ENCODE measurements at regions not wholly inside any gene's neighbourhood (a gene's known extent, or its start where the extent isn't known, plus 50 kb on each side); places are given as distances from the start of the nearest gene placed in this dataset.

DNA sequence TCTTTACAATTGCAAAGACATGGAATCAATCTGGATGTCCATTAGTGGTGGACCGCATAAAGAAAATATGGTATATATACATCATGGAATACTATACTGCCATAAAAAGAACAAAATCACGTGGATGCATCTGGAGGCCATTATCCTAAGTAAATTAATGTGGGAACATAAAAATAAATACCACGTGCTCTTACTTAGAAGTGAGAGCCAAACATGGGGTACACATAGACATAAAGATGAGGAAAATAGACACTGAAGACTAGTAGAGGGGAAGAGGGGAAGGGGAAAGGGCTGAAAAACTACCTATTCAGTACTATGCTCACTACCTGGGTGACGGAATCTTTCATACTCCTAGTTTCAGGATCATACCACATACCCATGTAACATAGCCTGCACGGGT lies 179.3 kb upstream of the TECRL start:
- ChIA-PET RAD21 (ENCODE audit: low non-redundant PET in 1 of 2, low total read pairs in 2 of 2, uncharacterized antibody in 2 of 2, unreplicated experiment in 2 of 2) (no interaction called here), CTCF (no interaction called here), POLR2A (no interaction called here)
- H3K9me2 ChIP-seq (ENCODE audit: insufficient read depth), result no peaks in the 10 kb centered on the region
- no peak overlapping the region for H3K9ac ChIP-seq (ENCODE audit: low read length)
- no peaks in the 10 kb centered on the region; a peak in 2 of 4 replicates for H3K9me3 ChIP-seq (ENCODE audit: control insufficient read depth in 1 of 2, insufficient read depth in 1 of 2, low read depth in 1 of 2, low read length in 2 of 2)
- ATAC-seq (no peak), DNase-seq (ENCODE audit: low read depth, low spot score) (no peak)
- H2AFZ ChIP-seq (ENCODE audit: low read depth, low read length, poor library complexity, severe bottlenecking), result no peak overlapping the region
- H3K4me1 ChIP-seq (ENCODE audit: control insufficient read depth in 1 of 2, insufficient read depth in 2 of 2, low read length in 2 of 2), result no peaks in the 10 kb centered on the region
- no peaks in the 10 kb centered on the region for H4K20me1 ChIP-seq (ENCODE audit: insufficient read depth)
- H3K4me2 ChIP-seq (ENCODE audit: low read length), result no peak overlapping the region
- no peak overlapping the region for H3K4me3 ChIP-seq (replicated peaks in 1 of 2; ENCODE audit: low read depth in 1 of 2, low read length in 2 of 2)
- H3K27me3 ChIP-seq (ENCODE audit: insufficient read depth, low read length), result no peaks in the 10 kb centered on the region
- intact Hi-C loops (cut with micrococcal nuclease), result no loop called here
- no peaks in the 10 kb centered on the region for H3K79me2 ChIP-seq (ENCODE audit: insufficient read depth, low read length)
- no peaks in the 10 kb centered on the region for H3K36me3 ChIP-seq (ENCODE audit: control insufficient read depth in 1 of 2, insufficient read depth in 2 of 2, low read length in 2 of 2)
- TF ChIP-seq SRF (IDR thresholded peaks at IDR 0.05; ENCODE audit: low read depth) (no peak), YY1 (IDR thresholded peaks at IDR 0.05; ENCODE audit: extremely low read depth, insufficient replicate concordance, low read depth, low read length) (no peak), EZH2phosphoT487 (IDR thresholded peaks at IDR 0.05; ENCODE audit: borderline replicate concordance) (no peak), TCF7L2 (IDR thresholded peaks at IDR 0.05; ENCODE audit: borderline replicate concordance, extremely low read depth, insufficient read depth, insufficient read length) (no peak), POLR2A (IDR thresholded peaks at IDR 0.05; ENCODE audit: borderline replicate concordance, extremely low read depth, insufficient read depth, insufficient read length) (no peak)
- H3K27ac ChIP-seq (ENCODE audit: low read depth, low read length), result no peak overlapping the region
- BruUV-seq (replicated peaks), result no TSS peak

DNA sequence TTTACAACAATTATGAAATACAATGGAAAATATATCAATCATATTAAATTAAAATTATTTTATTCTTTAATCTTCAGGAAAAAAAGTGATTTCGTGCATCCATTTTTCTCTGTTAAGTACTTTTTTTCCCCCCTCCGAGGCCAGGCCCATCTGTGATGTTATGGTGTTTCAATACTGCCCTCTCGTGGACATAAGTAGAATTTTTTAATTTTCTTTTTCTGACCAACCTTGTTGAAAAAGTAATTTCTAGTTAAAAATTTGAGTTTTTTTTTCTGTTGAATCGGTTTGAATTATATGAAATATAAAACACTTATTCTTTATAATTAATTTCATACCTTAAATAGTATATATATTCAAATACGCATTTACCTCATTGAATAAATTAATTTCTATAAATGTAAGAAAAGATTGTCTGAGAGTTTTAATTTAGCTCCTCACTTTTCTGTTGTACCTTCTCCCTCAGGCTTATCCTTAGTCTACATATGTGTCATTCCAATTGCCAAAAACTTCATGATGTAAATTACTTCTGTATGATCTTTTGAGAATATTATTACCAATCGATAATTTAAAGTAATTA lies 175.8 kb upstream of the TECRL start:
- ChIA-PET POLR2A (no interaction called here), CTCF (no interaction called here), RAD21 (ENCODE audit: low non-redundant PET in 1 of 2, low total read pairs in 2 of 2, uncharacterized antibody in 2 of 2, unreplicated experiment in 2 of 2) (no interaction called here)
- Histone ChIP-seq H3K27ac (ENCODE audit: low read depth, low read length) (no peak overlapping the region), H3K4me2 (ENCODE audit: low read length) (no peak overlapping the region), H3K27me3 (ENCODE audit: insufficient read depth, low read length) (no peaks in the 10 kb centered on the region), H3K9me2 (ENCODE audit: insufficient read depth) (no peaks in the 10 kb centered on the region), H3K9ac (ENCODE audit: low read length) (no peak overlapping the region), H3K79me2 (ENCODE audit: insufficient read depth, low read length) (no peaks in the 10 kb centered on the region), H4K20me1 (ENCODE audit: insufficient read depth) (no peaks in the 10 kb centered on the region), H3K4me3 (replicated peaks in 1 of 2; ENCODE audit: low read depth in 1 of 2, low read length in 2 of 2) (no peak overlapping the region), H3K4me1 (ENCODE audit: control insufficient read depth in 1 of 2, insufficient read depth in 2 of 2, low read length in 2 of 2) (no peaks in the 10 kb centered on the region), H3K36me3 (ENCODE audit: control insufficient read depth in 1 of 2, insufficient read depth in 2 of 2, low read length in 2 of 2) (no peaks in the 10 kb centered on the region), H3K9me3 (ENCODE audit: control insufficient read depth in 1 of 2, insufficient read depth in 1 of 2, low read depth in 1 of 2, low read length in 2 of 2) (no peaks in the 10 kb centered on the region; a peak in 2 of 4 replicates), H2AFZ (ENCODE audit: low read depth, low read length, poor library complexity, severe bottlenecking) (no peak overlapping the region)
- no peak for ATAC-seq
- DNase-seq (ENCODE audit: low read depth, low spot score), result peak; percentile 3
- TF ChIP-seq EGR1 (IDR thresholded peaks at IDR 0.05; ENCODE audit: low read depth) (no peak), YY1 (IDR thresholded peaks at IDR 0.05; ENCODE audit: extremely low read depth, insufficient replicate concordance, low read depth, low read length) (no peak), RAD21 (IDR thresholded peaks at IDR 0.05; ENCODE audit: low read depth) (peak; percentile 20; the same call in 1 of the 2 replicates)
- TF ChIP-seq, protein P1, sequence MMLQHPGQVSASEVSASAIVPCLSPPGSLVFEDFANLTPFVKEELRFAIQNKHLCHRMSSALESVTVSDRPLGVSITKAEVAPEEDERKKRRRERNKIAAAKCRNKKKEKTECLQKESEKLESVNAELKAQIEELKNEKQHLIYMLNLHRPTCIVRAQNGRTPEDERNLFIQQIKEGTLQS (IDR thresholded peaks at IDR 0.05), result no peak
- TF ChIP-seq, protein P2, sequence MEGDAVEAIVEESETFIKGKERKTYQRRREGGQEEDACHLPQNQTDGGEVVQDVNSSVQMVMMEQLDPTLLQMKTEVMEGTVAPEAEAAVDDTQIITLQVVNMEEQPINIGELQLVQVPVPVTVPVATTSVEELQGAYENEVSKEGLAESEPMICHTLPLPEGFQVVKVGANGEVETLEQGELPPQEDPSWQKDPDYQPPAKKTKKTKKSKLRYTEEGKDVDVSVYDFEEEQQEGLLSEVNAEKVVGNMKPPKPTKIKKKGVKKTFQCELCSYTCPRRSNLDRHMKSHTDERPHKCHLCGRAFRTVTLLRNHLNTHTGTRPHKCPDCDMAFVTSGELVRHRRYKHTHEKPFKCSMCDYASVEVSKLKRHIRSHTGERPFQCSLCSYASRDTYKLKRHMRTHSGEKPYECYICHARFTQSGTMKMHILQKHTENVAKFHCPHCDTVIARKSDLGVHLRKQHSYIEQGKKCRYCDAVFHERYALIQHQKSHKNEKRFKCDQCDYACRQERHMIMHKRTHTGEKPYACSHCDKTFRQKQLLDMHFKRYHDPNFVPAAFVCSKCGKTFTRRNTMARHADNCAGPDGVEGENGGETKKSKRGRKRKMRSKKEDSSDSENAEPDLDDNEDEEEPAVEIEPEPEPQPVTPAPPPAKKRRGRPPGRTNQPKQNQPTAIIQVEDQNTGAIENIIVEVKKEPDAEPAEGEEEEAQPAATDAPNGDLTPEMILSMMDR (IDR thresholded peaks at IDR 0.05 in 2 of 3, conservative IDR thresholded peaks at IDR 0.05 in 1 of 3; ENCODE audit: borderline replicate concordance in 1 of 3, insufficient read depth in 1 of 3, low read depth in 2 of 3, low read length in 2 of 3), result peak in 2 of 3 experiments; percentile 16 to 39; a peak in 2 of 6 replicates
- TF ChIP-seq, protein P3, sequence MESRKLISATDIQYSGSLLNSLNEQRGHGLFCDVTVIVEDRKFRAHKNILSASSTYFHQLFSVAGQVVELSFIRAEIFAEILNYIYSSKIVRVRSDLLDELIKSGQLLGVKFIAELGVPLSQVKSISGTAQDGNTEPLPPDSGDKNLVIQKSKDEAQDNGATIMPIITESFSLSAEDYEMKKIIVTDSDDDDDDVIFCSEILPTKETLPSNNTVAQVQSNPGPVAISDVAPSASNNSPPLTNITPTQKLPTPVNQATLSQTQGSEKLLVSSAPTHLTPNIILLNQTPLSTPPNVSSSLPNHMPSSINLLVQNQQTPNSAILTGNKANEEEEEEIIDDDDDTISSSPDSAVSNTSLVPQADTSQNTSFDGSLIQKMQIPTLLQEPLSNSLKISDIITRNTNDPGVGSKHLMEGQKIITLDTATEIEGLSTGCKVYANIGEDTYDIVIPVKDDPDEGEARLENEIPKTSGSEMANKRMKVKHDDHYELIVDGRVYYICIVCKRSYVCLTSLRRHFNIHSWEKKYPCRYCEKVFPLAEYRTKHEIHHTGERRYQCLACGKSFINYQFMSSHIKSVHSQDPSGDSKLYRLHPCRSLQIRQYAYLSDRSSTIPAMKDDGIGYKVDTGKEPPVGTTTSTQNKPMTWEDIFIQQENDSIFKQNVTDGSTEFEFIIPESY (IDR thresholded peaks at IDR 0.05; ENCODE audit: extremely low read depth, insufficient replicate concordance, low read length), result no peak
- TF ChIP-seq, protein P4, sequence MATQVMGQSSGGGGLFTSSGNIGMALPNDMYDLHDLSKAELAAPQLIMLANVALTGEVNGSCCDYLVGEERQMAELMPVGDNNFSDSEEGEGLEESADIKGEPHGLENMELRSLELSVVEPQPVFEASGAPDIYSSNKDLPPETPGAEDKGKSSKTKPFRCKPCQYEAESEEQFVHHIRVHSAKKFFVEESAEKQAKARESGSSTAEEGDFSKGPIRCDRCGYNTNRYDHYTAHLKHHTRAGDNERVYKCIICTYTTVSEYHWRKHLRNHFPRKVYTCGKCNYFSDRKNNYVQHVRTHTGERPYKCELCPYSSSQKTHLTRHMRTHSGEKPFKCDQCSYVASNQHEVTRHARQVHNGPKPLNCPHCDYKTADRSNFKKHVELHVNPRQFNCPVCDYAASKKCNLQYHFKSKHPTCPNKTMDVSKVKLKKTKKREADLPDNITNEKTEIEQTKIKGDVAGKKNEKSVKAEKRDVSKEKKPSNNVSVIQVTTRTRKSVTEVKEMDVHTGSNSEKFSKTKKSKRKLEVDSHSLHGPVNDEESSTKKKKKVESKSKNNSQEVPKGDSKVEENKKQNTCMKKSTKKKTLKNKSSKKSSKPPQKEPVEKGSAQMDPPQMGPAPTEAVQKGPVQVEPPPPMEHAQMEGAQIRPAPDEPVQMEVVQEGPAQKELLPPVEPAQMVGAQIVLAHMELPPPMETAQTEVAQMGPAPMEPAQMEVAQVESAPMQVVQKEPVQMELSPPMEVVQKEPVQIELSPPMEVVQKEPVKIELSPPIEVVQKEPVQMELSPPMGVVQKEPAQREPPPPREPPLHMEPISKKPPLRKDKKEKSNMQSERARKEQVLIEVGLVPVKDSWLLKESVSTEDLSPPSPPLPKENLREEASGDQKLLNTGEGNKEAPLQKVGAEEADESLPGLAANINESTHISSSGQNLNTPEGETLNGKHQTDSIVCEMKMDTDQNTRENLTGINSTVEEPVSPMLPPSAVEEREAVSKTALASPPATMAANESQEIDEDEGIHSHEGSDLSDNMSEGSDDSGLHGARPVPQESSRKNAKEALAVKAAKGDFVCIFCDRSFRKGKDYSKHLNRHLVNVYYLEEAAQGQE (IDR thresholded peaks at IDR 0.05; ENCODE audit: low read depth), result no peak
- intact Hi-C loops (cut with micrococcal nuclease), result no loop called here
- no TSS peak for BruUV-seq (replicated peaks)

Measured in HCT116 (cell line).